ENCODE measurements at regions not wholly inside any gene's neighbourhood (a gene's known extent, or its start where the extent isn't known, plus 50 kb on each side); places are given as distances from the start of the nearest gene placed in this dataset.

DNA sequence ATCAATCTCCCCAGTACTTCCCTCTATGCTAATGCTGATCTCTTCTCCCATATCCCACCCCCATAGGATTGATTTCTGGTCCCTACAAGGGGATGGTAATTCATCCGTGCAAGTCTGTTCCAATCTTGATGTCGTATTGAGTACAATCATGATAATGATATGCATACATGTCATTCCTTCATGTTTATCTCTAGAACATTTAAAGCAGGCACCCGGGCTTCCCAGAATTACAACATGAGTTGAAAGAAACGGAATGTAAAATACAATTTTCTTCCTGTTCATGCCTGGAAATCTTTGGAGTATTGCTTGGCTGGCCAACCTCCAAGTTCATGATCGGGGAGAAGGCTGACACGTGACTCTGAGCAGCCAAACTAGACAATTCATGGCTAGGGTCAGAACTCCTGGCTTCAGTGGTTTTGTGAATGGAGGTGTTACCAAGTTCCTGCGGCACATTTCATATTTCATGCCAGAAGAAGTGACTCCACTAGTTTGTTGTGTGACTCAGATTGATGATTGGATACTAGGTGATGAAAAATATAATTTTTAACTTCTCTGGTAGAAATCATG, 66.6 kb downstream of the C9orf152 start:
- DNase-seq = no peak
- in situ Hi-C loops (cut with MboI; ENCODE audit: low pct_unique_long_range_greater_than_20kb, low sequenced_read_pairs) = loop anchor here (25.0 kb wide), 1 partner anchor 229 kb away; no protein-coding TSS in a partner anchor

DNA sequence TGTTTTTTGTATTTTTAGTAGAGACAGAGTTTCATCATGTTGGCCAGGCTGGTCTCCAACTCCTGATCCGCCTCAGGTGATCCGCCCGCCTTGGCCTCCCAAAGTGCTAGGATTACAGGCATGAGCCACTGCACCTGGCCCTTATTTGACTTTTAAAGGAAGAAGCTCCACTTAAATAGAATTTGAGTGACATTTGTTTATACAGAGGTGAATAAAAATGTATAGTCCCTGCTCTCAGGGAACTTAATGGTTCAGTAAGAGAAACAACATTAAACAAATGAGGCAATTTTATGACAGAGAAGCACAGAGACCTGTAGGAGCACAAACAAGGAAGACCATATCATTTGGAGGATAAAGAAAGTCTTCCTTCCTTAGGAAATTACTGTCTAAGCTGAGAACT, 65.7 kb downstream of the C9orf152 start:
- in situ Hi-C loops (cut with MboI; ENCODE audit: low pct_unique_long_range_greater_than_20kb, low sequenced_read_pairs) = loop anchor here (25.0 kb wide), 1 partner anchor 230 kb away; no protein-coding TSS in a partner anchor
- no peak for DNase-seq

DNA sequence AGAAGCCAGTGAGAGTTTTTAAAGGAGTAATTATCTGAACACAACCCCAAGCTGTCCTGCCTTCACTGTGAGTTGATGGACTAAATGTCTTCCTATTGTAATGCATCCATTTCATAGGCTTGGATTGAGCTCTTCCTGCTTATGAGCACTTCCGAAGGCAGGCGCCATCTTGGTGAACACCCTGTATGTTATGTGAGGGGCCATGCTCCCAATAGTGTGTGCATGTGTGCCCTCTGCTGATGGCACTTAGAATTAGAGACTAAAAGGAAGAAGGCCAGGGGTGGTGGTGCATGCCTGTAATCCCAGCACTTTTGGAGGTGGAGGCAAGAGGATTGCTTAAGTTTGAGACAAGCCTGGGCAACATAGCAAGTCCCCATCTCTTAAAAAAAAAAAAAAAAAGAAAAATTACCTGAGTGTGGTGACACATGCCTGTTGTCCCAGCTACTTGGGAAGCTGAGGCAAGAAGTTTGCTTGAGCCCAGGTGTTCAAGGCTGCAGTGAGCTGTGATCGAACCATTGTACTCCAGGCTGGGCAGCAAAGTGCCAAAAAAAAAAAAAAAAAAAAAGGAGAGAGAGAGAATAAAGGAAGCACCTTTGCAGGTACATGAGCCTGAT, 65.0 kb downstream of the C9orf152 start:
- in situ Hi-C loops (cut with MboI; ENCODE audit: low pct_unique_long_range_greater_than_20kb, low sequenced_read_pairs) = loop anchor here (25.0 kb wide), 1 partner anchor 231 kb away; no protein-coding TSS in a partner anchor
- DNase-seq = peak; percentile 56

DNA sequence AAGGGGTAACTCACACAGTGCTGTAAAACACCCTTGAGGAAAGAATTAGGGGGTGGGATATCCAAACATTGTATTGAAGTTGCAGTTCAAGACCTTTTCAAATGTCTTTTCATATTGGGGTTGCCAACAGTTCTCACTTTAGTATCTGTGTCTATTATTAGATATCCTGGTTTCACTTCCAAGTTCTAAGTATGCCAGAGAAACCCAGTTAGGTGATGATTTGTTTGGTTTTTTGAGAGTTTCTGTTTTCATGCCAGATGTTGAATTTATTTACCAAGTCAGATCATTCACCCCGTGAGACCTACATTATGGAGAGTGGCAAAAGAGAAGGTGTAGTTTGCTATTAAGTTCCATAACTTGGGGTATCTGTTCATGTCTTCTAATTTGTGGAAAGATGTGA, 64.5 kb downstream of the C9orf152 start:
- in situ Hi-C loops (cut with MboI; ENCODE audit: low pct_unique_long_range_greater_than_20kb, low sequenced_read_pairs) = loop anchor here (25.0 kb wide), 1 partner anchor 231 kb away; no protein-coding TSS in a partner anchor
- no peak for DNase-seq

DNA sequence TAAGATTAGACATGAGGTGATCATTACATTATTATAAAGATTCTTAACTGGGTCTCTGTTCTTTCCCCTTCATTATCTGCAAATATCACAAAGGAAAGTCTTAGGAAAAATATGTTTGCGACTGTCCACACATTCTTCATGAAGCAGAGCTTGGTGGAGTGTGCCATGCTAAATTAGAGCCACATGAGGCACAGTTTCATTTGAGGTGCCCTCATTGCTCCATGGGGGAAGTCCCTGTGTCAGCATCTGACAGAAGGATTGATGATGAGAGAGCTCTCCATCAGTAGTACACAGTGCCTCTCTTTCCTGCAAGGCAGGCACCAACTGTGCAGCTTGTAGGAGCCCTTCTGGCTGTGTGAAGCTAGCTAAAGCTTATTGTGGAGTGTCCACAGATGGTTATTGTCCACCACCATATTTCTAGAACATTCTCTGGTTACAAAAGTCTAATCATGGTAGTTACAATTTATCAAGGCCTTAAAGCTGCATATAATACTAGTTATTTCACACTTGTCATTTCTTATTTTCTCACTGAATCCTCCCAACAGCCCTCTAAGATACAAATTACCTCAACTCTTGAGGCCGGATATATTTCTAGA, 63.9 kb downstream of the C9orf152 start:
- in situ Hi-C loops (cut with MboI; ENCODE audit: low pct_unique_long_range_greater_than_20kb, low sequenced_read_pairs) = loop anchor here (25.0 kb wide), 1 partner anchor 232 kb away; no protein-coding TSS in a partner anchor
- peak; percentile 45 for DNase-seq

DNA sequence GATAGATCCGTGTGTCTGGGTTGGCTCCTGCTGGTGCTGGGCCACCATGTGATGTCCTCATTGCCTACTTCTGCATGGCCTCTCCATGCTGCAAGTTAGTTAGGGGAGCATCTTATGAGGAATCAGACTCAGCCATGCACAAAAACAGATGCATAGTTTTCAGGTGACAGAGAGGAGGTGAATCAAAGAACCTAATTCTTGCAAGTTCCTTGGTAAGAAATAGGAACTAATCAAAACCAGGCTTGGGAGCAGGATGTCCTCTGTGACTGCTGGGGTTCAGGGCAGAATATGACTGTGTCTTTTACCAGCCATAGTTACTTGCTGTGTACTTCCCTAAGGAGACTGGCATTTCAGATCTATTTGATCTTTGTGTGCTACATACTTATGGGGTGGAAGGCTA, 61.6 kb downstream of the C9orf152 start:
- no peak for DNase-seq
- in situ Hi-C loops (cut with MboI; ENCODE audit: low pct_unique_long_range_greater_than_20kb, low sequenced_read_pairs) = loop anchor here (25.0 kb wide), 1 partner anchor 234 kb away; no protein-coding TSS in a partner anchor

DNA sequence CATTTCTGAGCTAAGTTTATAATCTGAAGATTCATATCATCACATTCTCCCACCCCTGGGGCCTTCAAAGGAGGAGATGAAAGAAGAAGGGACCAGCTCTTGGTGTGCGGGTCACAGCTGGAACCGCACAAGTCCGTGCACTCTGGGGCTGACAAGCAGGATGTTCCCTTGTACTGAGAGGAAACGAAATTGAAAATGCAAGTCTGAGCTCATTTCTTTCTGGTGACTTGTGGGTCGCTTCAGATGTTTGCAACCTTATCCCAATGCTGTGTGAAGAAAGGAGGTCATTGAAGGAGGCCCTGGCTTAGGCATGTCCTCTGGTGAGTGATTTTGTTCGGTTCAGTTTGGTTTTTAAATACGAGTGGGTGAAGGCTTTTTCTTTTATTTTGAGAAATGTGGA, 59.6 kb downstream of the C9orf152 start:
- DNase-seq = no peak
- in situ Hi-C loops (cut with MboI; ENCODE audit: low pct_unique_long_range_greater_than_20kb, low sequenced_read_pairs) = loop anchor here (25.0 kb wide), 1 partner anchor 236 kb away; no protein-coding TSS in a partner anchor

DNA sequence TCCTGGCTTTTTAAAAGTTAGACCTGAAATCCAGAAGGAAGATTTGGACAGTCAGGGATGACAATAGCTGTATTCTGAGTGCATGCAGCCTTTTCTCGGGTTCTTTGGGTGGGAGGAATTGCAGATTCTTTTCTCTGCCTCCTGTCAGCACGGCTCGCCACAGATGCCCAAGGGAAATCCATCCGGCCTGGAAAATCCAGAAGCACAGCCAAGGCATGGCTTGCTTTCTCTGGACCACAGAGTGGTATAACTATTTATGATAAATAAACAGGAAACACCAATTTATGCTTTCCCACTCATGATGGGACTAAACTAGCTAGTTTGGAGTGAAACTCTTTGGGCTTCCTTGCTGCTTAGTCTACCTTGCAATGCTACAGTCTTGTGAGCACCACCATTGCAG, 59.1 kb downstream of the C9orf152 start:
- no peak for DNase-seq
- in situ Hi-C loops (cut with MboI; ENCODE audit: low pct_unique_long_range_greater_than_20kb, low sequenced_read_pairs) = loop anchor here (25.0 kb wide), 1 partner anchor 237 kb away; no protein-coding TSS in a partner anchor
